ENCODE measurements at regions not wholly inside any gene's neighbourhood (a gene's known extent, or its start where the extent isn't known, plus 50 kb on each side); places are given as distances from the start of the nearest gene placed in this dataset.

GRCh38 chr20:12054556-12054955, 136.9 kb downstream of the BTBD3 start:
- TF ChIP-seq CTCF (IDR thresholded peaks at IDR 0.05; ENCODE audit: low read length, missing control alignments) = no peak
- no peak for DNase-seq (ENCODE audit: low read depth)
- H3K4me3 ChIP-seq (replicated peaks; ENCODE audit: low read depth, low read length) = no peak overlapping the region

DNA sequence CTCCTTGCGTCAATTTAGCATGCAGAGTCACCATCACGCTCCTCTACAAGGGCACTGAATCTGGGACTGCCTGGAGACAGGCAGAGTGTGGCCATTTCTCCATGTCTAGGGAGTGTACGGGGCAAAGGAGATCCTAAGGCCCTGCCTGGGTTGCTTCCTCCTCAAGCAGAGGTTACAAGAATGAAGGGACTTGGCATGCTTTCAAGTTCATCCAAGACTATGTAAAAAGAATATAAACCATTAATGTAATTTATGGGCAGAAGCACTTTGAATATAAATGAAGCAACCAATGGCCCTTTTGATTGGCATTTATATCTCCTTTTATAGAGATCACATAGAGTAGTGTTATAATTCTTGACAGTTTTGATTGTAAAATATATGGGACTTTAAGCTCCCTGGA, 137.5 kb downstream of the BTBD3 start:
- no peak overlapping the region for H3K4me3 ChIP-seq (replicated peaks; ENCODE audit: low read depth, low read length)
- no peak for DNase-seq (ENCODE audit: low read depth)
- TF ChIP-seq CTCF (IDR thresholded peaks at IDR 0.05; ENCODE audit: low read length, missing control alignments) = no peak

DNA sequence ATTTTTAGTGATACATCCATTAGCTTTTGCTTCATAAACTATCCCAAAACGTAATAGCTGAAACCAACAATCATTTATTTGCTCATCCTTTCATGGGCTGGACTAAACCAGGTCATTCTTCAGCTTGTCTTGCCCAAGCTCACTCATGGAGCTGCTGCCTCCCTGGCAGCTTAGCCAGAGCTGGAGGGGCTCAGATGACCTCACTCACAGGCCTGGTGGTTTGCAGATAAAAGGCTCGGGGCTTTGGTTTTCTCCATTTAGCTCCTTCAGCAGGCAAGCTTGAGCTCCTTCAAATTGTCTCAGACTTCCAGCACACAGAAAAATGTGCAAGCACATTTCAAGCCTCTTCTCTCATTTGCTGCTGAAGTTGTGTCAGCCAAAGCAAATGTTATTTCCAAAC, 139.1 kb downstream of the BTBD3 start:
- no peak for DNase-seq (ENCODE audit: low read depth)
- no peak overlapping the region for H3K4me3 ChIP-seq (replicated peaks; ENCODE audit: low read depth, low read length)
- no peak for TF ChIP-seq CTCF (IDR thresholded peaks at IDR 0.05; ENCODE audit: low read length, missing control alignments)

DNA sequence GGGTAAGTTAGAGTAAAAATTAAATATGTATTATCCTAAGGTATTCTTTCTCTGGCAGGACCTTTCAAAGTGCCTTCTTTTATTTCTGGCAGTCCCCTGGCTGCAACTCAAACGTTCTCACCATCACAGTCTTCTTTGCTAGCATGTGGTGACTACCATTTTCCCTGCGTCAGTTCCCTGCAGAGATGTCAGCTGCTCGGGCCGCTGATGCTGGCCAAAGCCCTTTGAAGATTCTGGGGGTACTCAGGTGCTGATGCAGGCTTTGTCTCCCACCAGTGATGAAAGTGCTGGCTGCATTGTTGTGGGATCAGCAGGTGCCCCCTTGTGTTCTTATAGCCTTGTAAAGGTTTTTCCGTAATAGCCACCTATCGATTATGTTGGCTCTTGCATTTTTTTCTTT, 140.1 kb downstream of the BTBD3 start:
- H3K4me3 ChIP-seq (replicated peaks; ENCODE audit: low read depth, low read length) = no peak overlapping the region
- DNase-seq (ENCODE audit: low read depth) = no peak
- TF ChIP-seq CTCF (IDR thresholded peaks at IDR 0.05; ENCODE audit: low read length, missing control alignments) = no peak

DNA sequence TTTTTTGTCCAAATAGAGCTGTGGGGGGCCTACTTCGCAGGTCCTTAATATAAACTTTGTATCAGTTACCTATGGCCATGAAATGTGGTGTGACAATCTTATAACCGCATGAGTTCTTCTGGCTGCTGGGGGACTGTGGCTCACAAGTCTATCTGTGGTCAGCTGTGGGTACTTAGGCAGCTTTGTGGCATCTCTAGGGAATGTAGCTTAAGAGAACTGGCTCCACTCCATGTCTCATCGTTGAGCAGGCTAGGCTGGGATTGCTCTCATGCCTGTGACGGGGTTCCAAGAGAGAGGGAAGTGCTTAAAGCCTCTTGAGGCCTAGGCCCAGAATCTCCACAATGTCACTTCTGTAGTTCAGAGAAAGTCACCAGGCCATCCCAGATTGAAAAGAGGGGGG, 140.5 kb downstream of the BTBD3 start:
- H3K4me3 ChIP-seq (replicated peaks; ENCODE audit: low read depth, low read length) = no peak overlapping the region
- TF ChIP-seq CTCF (IDR thresholded peaks at IDR 0.05; ENCODE audit: low read length, missing control alignments) = no peak
- no peak for DNase-seq (ENCODE audit: low read depth)

DNA sequence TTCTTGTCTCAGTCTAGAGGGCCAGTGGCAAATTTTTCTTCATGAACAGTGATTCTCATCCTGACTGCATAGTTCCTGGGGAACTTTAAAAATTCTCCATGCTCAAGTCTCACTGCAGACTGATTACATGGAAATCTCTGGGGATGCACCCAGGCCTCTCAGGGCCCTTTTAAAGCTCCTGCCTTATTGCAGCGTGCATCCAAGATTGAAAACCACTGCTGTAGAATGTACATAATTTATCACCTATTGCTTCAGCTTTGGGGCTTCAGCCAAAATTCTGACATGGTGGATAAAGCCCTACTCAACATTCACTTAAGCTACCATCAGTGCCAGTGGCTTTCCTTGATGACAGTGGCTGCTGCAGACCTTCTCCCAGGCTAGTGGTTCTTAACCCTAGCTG, 143.8 kb downstream of the BTBD3 start:
- peak; percentile 45 for DNase-seq (ENCODE audit: low read depth)
- no peak overlapping the region for H3K4me3 ChIP-seq (replicated peaks; ENCODE audit: low read depth, low read length)
- no peak for TF ChIP-seq CTCF (IDR thresholded peaks at IDR 0.05; ENCODE audit: low read length, missing control alignments)

DNA sequence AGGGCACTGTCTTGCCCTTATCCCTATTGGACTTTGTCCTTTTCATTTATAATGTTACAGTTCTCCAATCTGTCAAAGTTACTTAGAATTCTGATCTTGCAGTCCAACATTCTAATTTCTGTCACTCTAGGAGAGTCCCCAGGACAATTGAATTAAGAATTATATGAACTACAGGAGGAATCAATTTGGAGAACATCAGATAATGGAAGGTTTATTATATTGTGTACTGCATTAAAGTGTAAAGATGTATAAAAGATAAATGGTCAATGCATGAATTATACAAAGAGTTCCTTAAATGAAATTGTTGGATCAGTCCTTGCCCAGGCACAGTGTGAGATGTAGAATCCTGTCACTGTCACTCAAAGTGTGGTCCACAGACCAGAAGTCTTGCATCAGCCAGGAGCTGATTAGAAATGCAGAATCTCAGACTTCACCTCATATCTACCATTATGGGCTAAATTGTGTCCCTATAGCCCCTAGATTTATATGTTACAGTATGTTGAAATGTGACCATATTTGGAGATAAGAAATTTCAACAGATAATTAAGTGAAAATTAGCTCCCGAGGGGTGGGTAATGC, 145.5 kb downstream of the BTBD3 start:
- H3K4me3 ChIP-seq (replicated peaks; ENCODE audit: low read depth, low read length) = no peak overlapping the region
- no peak for DNase-seq (ENCODE audit: low read depth)
- TF ChIP-seq CTCF (IDR thresholded peaks at IDR 0.05; ENCODE audit: low read length, missing control alignments) = no peak

All from fibroblast of pulmonary artery (primary cell).